SK-N-SH (cell line): ENCODE measurements at regions not wholly inside any gene's neighbourhood (a gene's known extent, or its start where the extent isn't known, plus 50 kb on each side); places are given as distances from the start of the nearest gene placed in this dataset.

ENCODE experiments used
- EP300 ChIP-seq, 2 experiments: IDR thresholded peaks; 2 replicates each; pipeline versions ENCODE4 v1.4.0 to v1.6.1; 2012; ENCODE audit warnings: borderline replicate concordance in 1 of 2, low read depth in 1 of 2, low read length in 1 of 2
- MXI1 ChIP-seq: IDR thresholded peaks from 2 replicates; pipeline ENCODE4 v1.6.1; 2012; ENCODE audit warnings: mild to moderate bottlenecking, low read depth, low read length, improper control_type of control experiment
- POLR2AphosphoS5 ChIP-seq: IDR thresholded peaks from 2 replicates; pipeline ENCODE4 v1.6.1; 2012; ENCODE audit warnings: low read depth, low read length
- RFX5 ChIP-seq: IDR thresholded peaks from 2 replicates; pipeline ENCODE4 v1.6.1; 2012; ENCODE audit warnings: mild to moderate bottlenecking, improper control_type of control experiment, low read length
- TEAD4 ChIP-seq: IDR thresholded peaks from 2 replicates; pipeline ENCODE4 v1.4.0; 2012; ENCODE audit warnings: mild to moderate bottlenecking, borderline replicate concordance; ENCODE audit not compliant: insufficient read depth
- YY1 ChIP-seq: IDR thresholded peaks from 2 replicates; pipeline ENCODE4 v1.4.0; 2012; ENCODE audit warnings: low read depth, mild to moderate bottlenecking
- TF ChIP-seq, protein P1 (sequence below): fragments of 200-600 bp; sonication (generic); IDR thresholded peaks from 2 replicates; pipeline ENCODE4 v1.6.1; 2017; ENCODE audit warnings: antibody characterized with exemption, mild to moderate bottlenecking, moderate library complexity
- TF ChIP-seq, protein P2 (sequence below): IDR thresholded peaks from 2 replicates; pipeline ENCODE4 v1.6.1; 2012; ENCODE audit warnings: mild to moderate bottlenecking, low read depth, low read length, moderate library complexity

DNA sequence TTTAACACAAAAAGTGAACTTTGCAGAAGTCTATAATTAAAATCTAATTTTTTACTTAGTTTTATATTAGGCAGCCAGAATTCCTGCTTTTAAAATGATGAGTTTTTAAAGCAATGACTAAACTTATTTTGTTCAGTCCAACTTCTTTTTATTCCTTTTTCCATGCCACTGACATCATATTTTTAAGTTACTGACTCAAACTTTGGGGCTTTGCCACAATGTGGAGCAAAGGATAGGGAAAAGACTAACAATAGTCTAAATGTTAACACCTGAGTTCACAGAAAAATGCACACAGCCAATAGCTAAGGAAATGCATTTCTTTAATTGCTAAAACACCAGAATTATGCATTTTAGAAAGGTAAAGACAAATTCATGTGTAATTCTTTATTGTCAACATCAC lies 647.6 kb upstream of the DPPA4 start:
- TF ChIP-seq, protein P1, sequence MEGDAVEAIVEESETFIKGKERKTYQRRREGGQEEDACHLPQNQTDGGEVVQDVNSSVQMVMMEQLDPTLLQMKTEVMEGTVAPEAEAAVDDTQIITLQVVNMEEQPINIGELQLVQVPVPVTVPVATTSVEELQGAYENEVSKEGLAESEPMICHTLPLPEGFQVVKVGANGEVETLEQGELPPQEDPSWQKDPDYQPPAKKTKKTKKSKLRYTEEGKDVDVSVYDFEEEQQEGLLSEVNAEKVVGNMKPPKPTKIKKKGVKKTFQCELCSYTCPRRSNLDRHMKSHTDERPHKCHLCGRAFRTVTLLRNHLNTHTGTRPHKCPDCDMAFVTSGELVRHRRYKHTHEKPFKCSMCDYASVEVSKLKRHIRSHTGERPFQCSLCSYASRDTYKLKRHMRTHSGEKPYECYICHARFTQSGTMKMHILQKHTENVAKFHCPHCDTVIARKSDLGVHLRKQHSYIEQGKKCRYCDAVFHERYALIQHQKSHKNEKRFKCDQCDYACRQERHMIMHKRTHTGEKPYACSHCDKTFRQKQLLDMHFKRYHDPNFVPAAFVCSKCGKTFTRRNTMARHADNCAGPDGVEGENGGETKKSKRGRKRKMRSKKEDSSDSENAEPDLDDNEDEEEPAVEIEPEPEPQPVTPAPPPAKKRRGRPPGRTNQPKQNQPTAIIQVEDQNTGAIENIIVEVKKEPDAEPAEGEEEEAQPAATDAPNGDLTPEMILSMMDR = no peak
- TF ChIP-seq EP300 (IDR thresholded peaks at IDR 0.05; ENCODE audit: borderline replicate concordance in 1 of 2, low read depth in 1 of 2, low read length in 1 of 2) (no peak), POLR2AphosphoS5 (no peak), RFX5 (no peak), MXI1 (no peak), YY1 (no peak), TEAD4 (no peak)
- TF ChIP-seq, protein P2, sequence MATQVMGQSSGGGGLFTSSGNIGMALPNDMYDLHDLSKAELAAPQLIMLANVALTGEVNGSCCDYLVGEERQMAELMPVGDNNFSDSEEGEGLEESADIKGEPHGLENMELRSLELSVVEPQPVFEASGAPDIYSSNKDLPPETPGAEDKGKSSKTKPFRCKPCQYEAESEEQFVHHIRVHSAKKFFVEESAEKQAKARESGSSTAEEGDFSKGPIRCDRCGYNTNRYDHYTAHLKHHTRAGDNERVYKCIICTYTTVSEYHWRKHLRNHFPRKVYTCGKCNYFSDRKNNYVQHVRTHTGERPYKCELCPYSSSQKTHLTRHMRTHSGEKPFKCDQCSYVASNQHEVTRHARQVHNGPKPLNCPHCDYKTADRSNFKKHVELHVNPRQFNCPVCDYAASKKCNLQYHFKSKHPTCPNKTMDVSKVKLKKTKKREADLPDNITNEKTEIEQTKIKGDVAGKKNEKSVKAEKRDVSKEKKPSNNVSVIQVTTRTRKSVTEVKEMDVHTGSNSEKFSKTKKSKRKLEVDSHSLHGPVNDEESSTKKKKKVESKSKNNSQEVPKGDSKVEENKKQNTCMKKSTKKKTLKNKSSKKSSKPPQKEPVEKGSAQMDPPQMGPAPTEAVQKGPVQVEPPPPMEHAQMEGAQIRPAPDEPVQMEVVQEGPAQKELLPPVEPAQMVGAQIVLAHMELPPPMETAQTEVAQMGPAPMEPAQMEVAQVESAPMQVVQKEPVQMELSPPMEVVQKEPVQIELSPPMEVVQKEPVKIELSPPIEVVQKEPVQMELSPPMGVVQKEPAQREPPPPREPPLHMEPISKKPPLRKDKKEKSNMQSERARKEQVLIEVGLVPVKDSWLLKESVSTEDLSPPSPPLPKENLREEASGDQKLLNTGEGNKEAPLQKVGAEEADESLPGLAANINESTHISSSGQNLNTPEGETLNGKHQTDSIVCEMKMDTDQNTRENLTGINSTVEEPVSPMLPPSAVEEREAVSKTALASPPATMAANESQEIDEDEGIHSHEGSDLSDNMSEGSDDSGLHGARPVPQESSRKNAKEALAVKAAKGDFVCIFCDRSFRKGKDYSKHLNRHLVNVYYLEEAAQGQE = no peak
